Heart right ventricle (tissue), 16 donors: ENCODE measurements at regions not wholly inside any gene's neighbourhood (a gene's known extent, or its start where the extent isn't known, plus 50 kb on each side); places are given as distances from the start of the nearest gene placed in this dataset.

Experiments
- ATAC-seq, 8 donors: fragments of 200-7000 bp; cut with Tn5 transposase; one replicate each; pipeline ENCODE4 v1.9.1; 2020; ENCODE audit warnings: mild to moderate bottlenecking in 8 of 8, moderate library complexity in 8 of 8, moderate number of reproducible peaks in 1 of 8
- DNase-seq, 2 donors: peaks; one replicate each; pipeline ENCODE4 v3.0.0-alpha.2; 2020
- H3K27ac ChIP-seq, 10 donors: fragments of 200-600 bp; sonication (generic) in 2 of 10; one replicate each; pipeline versions ENCODE4 v1.5.0 to v1.8.0; 2020 to 2022; ENCODE audit warnings: mild to moderate bottlenecking in 3 of 10
- H3K27me3 ChIP-seq, 7 donors: fragments of 200-600 bp; one replicate each; pipeline ENCODE4 v1.8.0; 2021 to 2022; ENCODE audit warnings: mild to moderate bottlenecking in 2 of 7
- H3K36me3 ChIP-seq, 9 donors: fragments of 200-600 bp; sonication (generic) in 1 of 9; one replicate each; pipeline versions ENCODE4 v1.5.0 to v1.8.0; 2020 to 2022; ENCODE audit warnings: mild to moderate bottlenecking in 2 of 9
- H3K4me1 ChIP-seq, 9 donors: fragments of 200-600 bp; sonication (generic) in 1 of 9; one replicate each; pipeline versions ENCODE4 v1.5.0 to v1.8.0; 2020 to 2022; ENCODE audit warnings: mild to moderate bottlenecking in 4 of 9
- H3K4me3 ChIP-seq, 10 donors: fragments of 200-600 bp; sonication (generic) in 2 of 10; one replicate each; pipeline versions ENCODE4 v1.5.0 to v1.8.0; 2020 to 2022; ENCODE audit warnings: mild to moderate bottlenecking in 7 of 10, moderate library complexity in 2 of 10
- H3K9me3 ChIP-seq, 11 donors: fragments of 200-600 bp in 10 of 11; sonication (generic) in 2 of 11; one replicate each; pipeline versions ENCODE4 v1.5.0 to v1.8.0; 2013 to 2022; ENCODE audit warnings: mild to moderate bottlenecking in 2 of 11, control low read depth in 1 of 11, moderate library complexity in 1 of 11
- WGBS, 2 donors: extraction: QIAGEN DNeasy Blood & Tissue Kit; methylation state at CpG; one replicate each; pipeline ENCODE4 v1.1.7; 2013; ENCODE audit warnings: inconsistent platforms in 1 of 2; 5-methylcytosine and 5-hydroxymethylcytosine counted together
- intact Hi-C, 10 donors: fragments of 100-400 bp; cut with DNase I; formaldehyde crosslinking; loops; one replicate each; pipeline versions ENCODE4 v1.11.1 to v1.14.2; 2022
- TF ChIP-seq, protein P1 (sequence below), 9 donors: fragments of 200-600 bp; sonication (generic) in 2 of 9; IDR thresholded peaks; one replicate each; pipeline versions ENCODE4 v1.5.0 to v1.8.0; 2021 to 2022; ENCODE audit warnings: antibody characterized with exemption in 9 of 9, mild to moderate bottlenecking in 5 of 9, moderate library complexity in 1 of 9
- donor health status: Arrhythmogenic right ventricular cardiomyopathy.
- donor health status: ischemic (EF 13 %, LVEDD 7.1; RV severe dilation, severe dysfunction).
- donor health status: healthy with polysubstance abuse.
- donor health status: DM: no; HTN: yes; CAD: no.
- donor health status: DM: no; HTN: no; CAD: no.
- donor health status: ischemic (EF 25% LVEDD 6.9; RV normal size, moderate dysfunction).
- donor health status: ischemic (EF 25% LVEDD 5.7; RV mildly dilated, moderate dysfunction).
- donor health status: healthy.
- donor health status: DM: yes; HTN: yes; CAD: no.
- donor health status: Ischemic cardiomyopathy.
- donor health status: ischemic (EF 35%, LVEDD 5.7; RV mildly dilated, moderate dysfunction).
- donor health status: nonischemic (EF 11% LVEDD 7.7; RV severe dilation, severe dysfunction).
- donor health status: DM: yes; HTN: yes; CAD: no.
- donor health status: PGD.
- donor health status: ischemic (EF 29% LVEDD 5.4; RV normal size, mild dysfunction).
- donor health status: nonischemic (EF 23%, LVEDD 6.1; RV moderate dilation, normal function).

DNA sequence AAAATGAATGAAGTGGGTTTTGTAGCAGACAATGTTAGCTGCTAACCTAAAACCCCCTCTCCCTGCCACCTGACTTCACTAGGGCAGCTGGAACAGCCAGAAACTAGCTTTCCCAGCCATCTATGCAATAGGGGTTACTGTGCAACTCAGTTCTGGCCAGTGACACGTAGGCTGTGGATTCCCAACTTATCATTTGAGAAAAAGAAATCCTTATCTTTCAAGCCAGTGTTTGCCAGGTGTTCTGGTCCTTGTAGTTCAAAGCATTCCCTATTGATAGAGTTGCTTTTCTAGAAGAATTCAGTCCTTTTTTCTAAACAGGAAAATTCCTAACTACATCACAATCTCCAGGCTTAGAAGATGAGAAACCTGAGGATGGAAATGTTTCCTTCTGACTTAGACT is 144.5 kb upstream of the ELAC2 start:
- no peak for DNase-seq
- H3K27me3 ChIP-seq, result no peaks in the 10 kb centered on the region
- H3K4me3 ChIP-seq, result no peak overlapping the region
- intact Hi-C loops, result no loop called here
- no peak overlapping the region for H3K27ac ChIP-seq
- no peaks in the 10 kb centered on the region for H3K4me1 ChIP-seq
- ATAC-seq, result no peak
- TF ChIP-seq, protein P1, sequence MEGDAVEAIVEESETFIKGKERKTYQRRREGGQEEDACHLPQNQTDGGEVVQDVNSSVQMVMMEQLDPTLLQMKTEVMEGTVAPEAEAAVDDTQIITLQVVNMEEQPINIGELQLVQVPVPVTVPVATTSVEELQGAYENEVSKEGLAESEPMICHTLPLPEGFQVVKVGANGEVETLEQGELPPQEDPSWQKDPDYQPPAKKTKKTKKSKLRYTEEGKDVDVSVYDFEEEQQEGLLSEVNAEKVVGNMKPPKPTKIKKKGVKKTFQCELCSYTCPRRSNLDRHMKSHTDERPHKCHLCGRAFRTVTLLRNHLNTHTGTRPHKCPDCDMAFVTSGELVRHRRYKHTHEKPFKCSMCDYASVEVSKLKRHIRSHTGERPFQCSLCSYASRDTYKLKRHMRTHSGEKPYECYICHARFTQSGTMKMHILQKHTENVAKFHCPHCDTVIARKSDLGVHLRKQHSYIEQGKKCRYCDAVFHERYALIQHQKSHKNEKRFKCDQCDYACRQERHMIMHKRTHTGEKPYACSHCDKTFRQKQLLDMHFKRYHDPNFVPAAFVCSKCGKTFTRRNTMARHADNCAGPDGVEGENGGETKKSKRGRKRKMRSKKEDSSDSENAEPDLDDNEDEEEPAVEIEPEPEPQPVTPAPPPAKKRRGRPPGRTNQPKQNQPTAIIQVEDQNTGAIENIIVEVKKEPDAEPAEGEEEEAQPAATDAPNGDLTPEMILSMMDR (IDR thresholded peaks at IDR 0.05), result no peak
- H3K36me3 ChIP-seq, result no peaks in the 10 kb centered on the region
- H3K9me3 ChIP-seq, result peaks cover 0 to 6% (median 0%) of the 10 kb centered on the region in 11 donors
- WGBS, 2 donors, result 29 to 36% methylated on average over 1 of the region's 1 CpG

DNA sequence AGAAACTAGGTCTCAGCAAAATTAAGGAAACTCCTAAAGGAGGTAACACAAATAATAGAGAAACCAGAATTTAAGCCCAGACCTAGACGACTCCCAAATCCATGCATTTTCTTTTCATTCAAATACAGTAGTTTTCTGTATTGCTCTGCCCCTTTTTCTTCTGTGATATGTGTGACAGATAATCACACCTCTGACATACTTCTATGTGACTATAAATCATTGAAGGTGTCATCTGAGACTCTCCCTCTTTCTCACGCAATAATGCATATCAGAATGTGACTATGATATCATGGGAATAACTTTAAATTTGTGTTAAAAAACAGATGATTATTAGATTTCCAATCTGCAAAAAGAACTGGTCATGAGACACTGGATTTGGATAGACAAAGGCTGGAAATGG is 143.0 kb upstream of the ELAC2 start:
- WGBS, 2 donors, result 87 to 90% methylated on average over 2 of the region's 2 CpGs
- H3K4me3 ChIP-seq, result no peak overlapping the region
- ATAC-seq, result no peak
- no peaks in the 10 kb centered on the region for H3K27me3 ChIP-seq
- no peaks in the 10 kb centered on the region for H3K9me3 ChIP-seq
- no peak overlapping the region for H3K27ac ChIP-seq
- H3K4me1 ChIP-seq, result no peaks in the 10 kb centered on the region
- TF ChIP-seq, protein P1 (IDR thresholded peaks at IDR 0.05), result no peak
- H3K36me3 ChIP-seq, result no peaks in the 10 kb centered on the region
- intact Hi-C loops, result no loop called here
- no peak for DNase-seq

DNA sequence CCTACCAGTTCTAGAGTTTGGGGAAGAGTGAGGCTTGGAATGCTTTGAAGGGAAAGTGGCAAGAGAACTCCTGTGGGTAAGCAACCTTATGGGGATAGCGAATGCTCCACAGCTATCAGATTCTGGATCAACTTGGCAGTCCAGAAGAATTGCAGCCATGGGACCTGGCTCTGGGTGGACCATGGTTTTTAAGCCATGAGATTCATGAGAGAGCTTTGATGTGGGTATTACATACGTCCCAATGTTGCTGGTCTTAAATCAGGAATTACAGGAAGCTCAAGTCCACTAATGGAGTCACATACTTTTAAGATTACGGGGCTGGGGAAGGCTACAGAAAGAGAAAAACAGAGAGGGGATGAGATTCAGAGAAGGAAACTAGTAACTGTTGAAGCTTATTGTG is 142.5 kb upstream of the ELAC2 start:
- DNase-seq (no peak), ATAC-seq (no peak)
- TF ChIP-seq, protein P1 (IDR thresholded peaks at IDR 0.05), result no peak
- Histone ChIP-seq H3K9me3 (no peaks in the 10 kb centered on the region), H3K4me1 (no peaks in the 10 kb centered on the region), H3K27me3 (no peaks in the 10 kb centered on the region), H3K36me3 (no peaks in the 10 kb centered on the region), H3K4me3 (no peak overlapping the region), H3K27ac (no peak overlapping the region)
- intact Hi-C loops, result no loop called here
- 61 to 71% methylated on average over 3 of the region's 3 CpGs for WGBS, 2 donors

DNA sequence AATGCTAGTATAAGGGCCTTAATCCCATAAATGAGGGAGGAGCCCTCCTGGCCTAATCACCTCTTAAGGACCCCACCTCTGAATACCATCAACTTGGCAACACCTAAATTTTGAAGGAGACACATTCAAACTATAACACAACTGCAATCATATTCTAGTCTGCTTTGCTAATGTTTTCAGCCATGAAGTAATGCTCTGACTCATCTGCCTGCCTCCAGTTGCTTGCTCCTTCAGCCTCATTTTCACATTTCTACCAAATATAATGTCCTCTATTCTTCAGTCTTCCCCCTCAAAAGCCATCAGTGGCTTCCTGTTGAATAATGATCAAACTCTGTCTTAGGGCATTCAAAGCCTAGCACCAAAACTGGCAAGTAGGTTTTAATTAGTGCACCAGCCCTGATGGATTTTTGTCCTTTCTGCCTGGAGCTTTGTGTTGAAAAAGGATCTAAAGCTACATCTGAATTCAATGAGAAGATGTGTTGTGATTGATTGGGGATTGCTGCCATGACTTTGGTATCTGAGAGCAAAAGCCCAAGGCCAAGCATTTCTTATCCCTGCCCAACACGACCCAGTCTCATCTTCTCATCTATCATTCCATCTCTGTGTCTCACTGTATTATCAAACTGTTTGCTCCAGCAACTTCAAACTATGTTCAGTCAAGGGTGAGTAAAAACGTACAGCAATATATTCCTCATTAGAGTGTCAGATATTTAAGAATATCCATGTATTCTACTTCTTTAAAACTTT is 140.8 kb upstream of the ELAC2 start:
- no peaks in the 10 kb centered on the region for H3K27me3 ChIP-seq
- TF ChIP-seq, protein P1 (IDR thresholded peaks at IDR 0.05), result no peak
- no peak for ATAC-seq
- WGBS, 2 donors, result 56 to 58% methylated on average over 2 of the region's 2 CpGs
- no peaks in the 10 kb centered on the region for H3K9me3 ChIP-seq
- H3K36me3 ChIP-seq, result no peaks in the 10 kb centered on the region
- DNase-seq, result no peak
- intact Hi-C loops, result no loop called here
- H3K4me1 ChIP-seq, result no peaks in the 10 kb centered on the region
- H3K27ac ChIP-seq, result no peak overlapping the region
- H3K4me3 ChIP-seq, result no peak overlapping the region
